ENCODE measurements at regions not wholly inside any gene's neighbourhood (a gene's known extent, or its start where the extent isn't known, plus 50 kb on each side); places are given as distances from the start of the nearest gene placed in this dataset.
A peak's percentile ranks its signal among the peaks of the same experiment; 100 is the strongest.

GRCh38 chr1:75668813-75669212, 55.7 kb upstream of the ACADM start:
- DNase-seq (ENCODE audit: low read depth in 2 of 3, low spot score in 2 of 3), result no peak

DNA sequence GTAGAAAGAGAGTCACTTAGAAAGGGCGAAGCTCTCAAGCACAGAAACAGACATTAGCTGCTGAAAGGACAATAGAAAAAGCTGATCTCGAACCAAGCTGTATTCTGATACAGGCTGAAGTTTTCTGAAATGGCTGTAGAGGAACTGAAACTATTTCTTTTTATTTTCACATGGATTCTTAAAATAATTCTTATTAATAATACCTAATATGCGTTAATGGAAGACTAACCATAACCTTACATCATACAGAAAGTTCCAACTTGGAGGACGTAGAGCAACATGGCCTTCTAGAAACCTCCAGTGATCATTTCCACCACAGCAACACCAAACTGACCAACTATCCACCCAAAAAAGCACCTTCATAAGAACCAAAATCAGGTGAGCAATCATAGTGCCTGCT, 52.8 kb upstream of the ACADM start:
- DNase-seq (ENCODE audit: low read depth in 2 of 3, low spot score in 2 of 3), result no peak

DNA sequence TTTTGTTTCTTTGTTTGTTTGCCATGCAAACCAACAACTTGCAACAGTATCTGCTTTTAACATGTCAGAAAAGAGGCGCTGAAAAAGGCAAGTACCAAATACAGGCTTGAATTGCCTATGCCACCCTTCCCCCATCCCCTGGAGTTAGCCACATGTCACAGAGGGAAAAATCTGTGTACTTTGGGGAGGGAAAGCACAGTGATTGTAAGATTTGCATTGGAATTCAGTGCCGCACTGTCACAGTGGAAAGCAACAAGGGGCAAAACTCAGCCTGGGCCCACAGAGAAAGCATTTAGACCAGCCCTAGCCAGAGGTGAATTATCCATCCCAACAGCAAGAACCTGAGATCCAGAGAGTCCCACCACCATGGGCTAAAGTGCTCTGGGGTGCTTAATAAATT, 52.4 kb upstream of the ACADM start:
- no peak for DNase-seq (ENCODE audit: low read depth in 2 of 3, low spot score in 2 of 3)

DNA sequence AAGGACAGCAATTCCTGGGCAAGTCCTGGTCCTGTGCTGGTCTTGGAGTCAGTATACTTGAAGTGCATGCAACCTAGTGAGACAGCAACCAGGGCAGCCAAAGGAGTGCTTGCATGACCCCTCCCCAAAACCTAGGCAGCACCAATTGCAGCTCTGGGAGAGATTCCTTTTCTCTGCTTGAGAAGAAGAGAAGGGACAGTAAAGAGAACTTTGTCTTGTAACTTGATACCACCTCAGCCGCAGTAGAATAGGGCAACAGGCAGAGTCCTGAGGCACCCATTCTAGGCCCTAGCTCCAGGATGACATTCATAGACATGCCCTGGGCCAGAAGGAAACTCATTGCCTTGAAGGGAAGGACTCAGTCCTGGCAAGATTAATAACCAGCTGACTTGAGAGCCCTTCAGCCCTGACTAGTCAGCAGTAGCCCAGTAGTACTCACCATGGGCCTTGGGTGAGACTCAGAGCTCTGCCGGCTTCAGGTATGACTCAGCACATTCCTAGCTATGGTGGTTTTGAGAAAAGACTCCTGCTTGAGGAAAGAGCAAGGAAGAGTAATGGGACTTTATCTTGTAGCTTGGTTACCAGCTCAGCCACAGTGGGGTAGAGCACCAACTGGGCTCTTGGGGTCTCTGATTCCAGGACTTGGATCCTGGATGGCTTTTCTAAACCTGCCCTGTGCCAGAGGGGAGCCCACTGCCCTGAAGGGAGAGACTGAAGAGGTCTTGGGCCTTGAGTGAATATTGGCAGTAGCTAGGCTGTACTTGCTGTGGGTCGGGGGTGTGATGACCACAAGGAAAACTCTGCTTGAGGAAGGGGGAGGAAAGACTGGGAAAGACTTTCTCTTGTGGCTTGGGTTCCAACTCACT, 51.7 kb upstream of the ACADM start:
- peak in 1 of 3 donors; percentile 4 for DNase-seq (ENCODE audit: low read depth in 2 of 3, low spot score in 2 of 3)

- DNase-seq (ENCODE audit: low read depth in 2 of 3, low spot score in 2 of 3), result no peak
These were observed 51.1 kb upstream of the ACADM start for GRCh38 chr1:75673399-75673798.

GRCh38 chr1:75673885-75674284, 50.6 kb upstream of the ACADM start:
- no peak for DNase-seq (ENCODE audit: low read depth in 2 of 3, low spot score in 2 of 3)

All from hematopoietic multipotent progenitor cell (in vitro differentiated cells).